Gastrocnemius medialis (tissue), 4 donors: ENCODE measurements at regions not wholly inside any gene's neighbourhood (a gene's known extent, or its start where the extent isn't known, plus 50 kb on each side); places are given as distances from the start of the nearest gene placed in this dataset.
A peak's percentile ranks its signal among the peaks of the same experiment; 100 is the strongest.

Experiments
- POLR2A ChIP-seq, 2 donors: fragments of 450-650 bp; IDR thresholded peaks; one replicate each; pipeline ENCODE4 v1.6.1; 2017; ENCODE audit warnings: antibody characterized with exemption in 2 of 2, mild to moderate bottlenecking in 2 of 2, moderate library complexity in 2 of 2
- TF ChIP-seq, protein P1 (sequence below), 5 experiments: fragments of 450-650 bp in 3 of 5; fragments of 200-600 bp in 2 of 5; sonication (generic) in 2 of 5; IDR thresholded peaks in 4 of 5; conservative IDR thresholded peaks in 1 of 5; 1 replicate in 4 of 5; 2 replicates in 1 of 5; pipeline ENCODE4 v1.5.1; 2016 to 2019; ENCODE audit warnings: antibody characterized with exemption in 5 of 5, mild to moderate bottlenecking in 3 of 5, moderate library complexity in 3 of 5

DNA sequence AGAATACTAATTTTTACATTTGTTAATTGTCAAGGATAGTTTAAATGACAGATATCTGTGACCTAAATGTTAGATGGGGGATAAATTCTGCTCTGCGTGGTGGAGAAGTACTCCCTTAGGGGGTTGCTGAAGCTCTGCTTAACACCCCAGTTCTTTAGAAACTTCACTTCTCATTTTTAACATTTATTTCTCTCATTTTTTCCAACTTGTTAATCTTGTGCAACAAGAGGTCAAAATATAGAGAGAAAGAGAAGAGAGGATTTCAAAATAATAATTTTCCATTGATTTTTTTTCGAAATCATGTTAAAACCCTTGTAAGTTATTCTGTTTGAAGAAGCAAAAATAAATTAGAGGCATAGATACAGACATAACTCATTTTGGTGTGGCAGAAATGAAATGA, 61.3 kb upstream of the SLC8A1 start:
- TF ChIP-seq, protein P1, sequence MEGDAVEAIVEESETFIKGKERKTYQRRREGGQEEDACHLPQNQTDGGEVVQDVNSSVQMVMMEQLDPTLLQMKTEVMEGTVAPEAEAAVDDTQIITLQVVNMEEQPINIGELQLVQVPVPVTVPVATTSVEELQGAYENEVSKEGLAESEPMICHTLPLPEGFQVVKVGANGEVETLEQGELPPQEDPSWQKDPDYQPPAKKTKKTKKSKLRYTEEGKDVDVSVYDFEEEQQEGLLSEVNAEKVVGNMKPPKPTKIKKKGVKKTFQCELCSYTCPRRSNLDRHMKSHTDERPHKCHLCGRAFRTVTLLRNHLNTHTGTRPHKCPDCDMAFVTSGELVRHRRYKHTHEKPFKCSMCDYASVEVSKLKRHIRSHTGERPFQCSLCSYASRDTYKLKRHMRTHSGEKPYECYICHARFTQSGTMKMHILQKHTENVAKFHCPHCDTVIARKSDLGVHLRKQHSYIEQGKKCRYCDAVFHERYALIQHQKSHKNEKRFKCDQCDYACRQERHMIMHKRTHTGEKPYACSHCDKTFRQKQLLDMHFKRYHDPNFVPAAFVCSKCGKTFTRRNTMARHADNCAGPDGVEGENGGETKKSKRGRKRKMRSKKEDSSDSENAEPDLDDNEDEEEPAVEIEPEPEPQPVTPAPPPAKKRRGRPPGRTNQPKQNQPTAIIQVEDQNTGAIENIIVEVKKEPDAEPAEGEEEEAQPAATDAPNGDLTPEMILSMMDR (IDR thresholded peaks at IDR 0.05 in 4 of 5, conservative IDR thresholded peaks at IDR 0.05 in 1 of 5): no peak
- TF ChIP-seq POLR2A (IDR thresholded peaks at IDR 0.05): peak in 1 of 2 donors; percentile 7
